Astrocyte (in vitro differentiated cells and primary cell): ENCODE measurements at regions not wholly inside any gene's neighbourhood (a gene's known extent, or its start where the extent isn't known, plus 50 kb on each side); places are given as distances from the start of the nearest gene placed in this dataset.

ENCODE experiments used
- DNase-seq: peaks from one replicate; pipeline ENCODE4 v3.0.0-alpha.2; 2010; ENCODE audit warnings: low read depth
- FAIRE-seq: peaks from 2 replicates; lab custom pipeline; 2011; peaks lifted over from hg19 to GRCh38; lab: Jason Lieb, UNC
- H2AFZ ChIP-seq: 2 replicates; pipeline ENCODE4 v1.6.0; 2012; ENCODE audit warnings: low read depth, low read length, inconsistent platforms
- H3K27ac ChIP-seq: 2 replicates; pipeline ENCODE4 v1.5.1; 2011; ENCODE audit warnings: low read depth, low read length, inconsistent platforms
- H3K27me3 ChIP-seq: 2 replicates; pipeline ENCODE4 v1.6.0; 2011; ENCODE audit warnings: low read length, inconsistent platforms; ENCODE audit not compliant: insufficient read depth
- H3K36me3 ChIP-seq: 2 replicates; pipeline ENCODE4 v1.5.1; 2011; ENCODE audit warnings: low read length, inconsistent platforms; ENCODE audit not compliant: insufficient read depth
- H3K4me1 ChIP-seq: 2 replicates; pipeline ENCODE4 v1.5.1; 2011; ENCODE audit warnings: low read length, inconsistent platforms; ENCODE audit not compliant: insufficient read depth
- H3K4me2 ChIP-seq: 2 replicates; pipeline ENCODE4 v1.6.0; 2012; ENCODE audit warnings: low read length, inconsistent platforms
- H3K4me3 ChIP-seq: 2 replicates; pipeline ENCODE4 v1.5.1; 2011; ENCODE audit warnings: low read depth, mild to moderate bottlenecking, low read length, inconsistent platforms; ENCODE audit not compliant: insufficient read depth
- H3K79me2 ChIP-seq: 2 replicates; pipeline ENCODE4 v1.6.0; 2012; ENCODE audit warnings: mild to moderate bottlenecking, low read length, inconsistent platforms; ENCODE audit not compliant: insufficient read depth
- H3K9ac ChIP-seq: 2 replicates; pipeline ENCODE4 v1.6.0; 2012; ENCODE audit warnings: mild to moderate bottlenecking, low read length, inconsistent platforms
- H3K9me3 ChIP-seq: 2 replicates; pipeline ENCODE4 v1.5.1; 2012; ENCODE audit warnings: low read depth, mild to moderate bottlenecking, low read length, inconsistent platforms; ENCODE audit not compliant: insufficient read depth
- H4K20me1 ChIP-seq: 2 replicates; pipeline ENCODE4 v1.6.0; 2012; ENCODE audit warnings: low read length, inconsistent platforms; ENCODE audit not compliant: insufficient read depth
- H3K27ac Mint-ChIP-seq: one replicate; pipeline ENCODE4 v1.8.0; 2021; ENCODE audit warnings: mild to moderate bottlenecking, mixed read lengths; ENCODE audit not compliant: unreplicated experiment
- H3K27me3 Mint-ChIP-seq: one replicate; pipeline ENCODE4 v1.8.0; 2021; ENCODE audit warnings: low read depth, mixed read lengths; ENCODE audit not compliant: unreplicated experiment
- H3K36me3 Mint-ChIP-seq: one replicate; pipeline ENCODE4 v1.8.0; 2021; ENCODE audit warnings: low read depth, mixed read lengths; ENCODE audit not compliant: unreplicated experiment
- H3K4me1 Mint-ChIP-seq: one replicate; pipeline ENCODE4 v1.8.0; 2021; ENCODE audit warnings: low read depth, mixed read lengths; ENCODE audit not compliant: unreplicated experiment
- H3K4me3 Mint-ChIP-seq: one replicate; pipeline ENCODE4 v1.8.0; 2021; ENCODE audit warnings: mild to moderate bottlenecking, moderate library complexity, mixed read lengths; ENCODE audit not compliant: unreplicated experiment
- H3K9me3 Mint-ChIP-seq: one replicate; pipeline ENCODE4 v1.8.0; 2021; ENCODE audit warnings: mild to moderate bottlenecking, mixed read lengths; ENCODE audit not compliant: unreplicated experiment
- CTCF ChIP-seq: IDR thresholded peaks from 2 replicates; pipeline ENCODE4 v1.5.1; 2011; ENCODE audit warnings: low read depth, mild to moderate bottlenecking, inconsistent platforms, low read length, moderate library complexity; ENCODE audit not compliant: insufficient read depth
- EZH2 ChIP-seq: IDR thresholded peaks from 2 replicates; pipeline ENCODE4 v1.6.1; 2012; ENCODE audit warnings: mild to moderate bottlenecking, low read length, inconsistent platforms; ENCODE audit not compliant: insufficient read depth

GRCh38 chr14:21985081-21985480 is 311.5 kb upstream of the OR4E1 start:
- peaks cover 3% of the 10 kb centered on the region for H3K4me1 Mint-ChIP-seq
- FAIRE-seq (no peak), DNase-seq (no peak)
- H3K4me1 ChIP-seq: no peaks in the 10 kb centered on the region
- H3K27ac Mint-ChIP-seq: no peak overlapping the region
- no peak overlapping the region for H3K4me3 ChIP-seq
- H3K36me3 ChIP-seq: no peaks in the 10 kb centered on the region
- no peaks in the 10 kb centered on the region for H3K27me3 Mint-ChIP-seq
- H3K79me2 ChIP-seq: no peaks in the 10 kb centered on the region
- TF ChIP-seq EZH2: no peak
- no peak for TF ChIP-seq CTCF
- no peaks in the 10 kb centered on the region for H3K27me3 ChIP-seq
- no peak overlapping the region for H3K4me3 Mint-ChIP-seq
- no peaks in the 10 kb centered on the region for H4K20me1 ChIP-seq
- peaks cover 2% of the 10 kb centered on the region for H3K9me3 Mint-ChIP-seq
- H2AFZ ChIP-seq: no peak overlapping the region
- H3K9ac ChIP-seq: no peak overlapping the region
- H3K27ac ChIP-seq: no peak overlapping the region
- H3K4me2 ChIP-seq: no peak overlapping the region
- H3K36me3 Mint-ChIP-seq: no peaks in the 10 kb centered on the region
- H3K9me3 ChIP-seq: no peaks in the 10 kb centered on the region

- Mint-ChIP-seq H3K4me3 (no peak overlapping the region), H3K27me3 (peaks cover 16% of the 10 kb centered on the region), H3K9me3 (peaks cover 2% of the 10 kb centered on the region), H3K27ac (no peak overlapping the region), H3K4me1 (no peaks in the 10 kb centered on the region), H3K36me3 (no peaks in the 10 kb centered on the region)
- Histone ChIP-seq H3K27ac (no peak overlapping the region), H3K9ac (no peak overlapping the region), H3K36me3 (no peaks in the 10 kb centered on the region), H3K79me2 (no peaks in the 10 kb centered on the region), H3K4me2 (no peak overlapping the region), H4K20me1 (no peaks in the 10 kb centered on the region), H3K27me3 (no peaks in the 10 kb centered on the region), H2AFZ (no peak overlapping the region), H3K4me3 (no peak overlapping the region), H3K4me1 (no peaks in the 10 kb centered on the region), H3K9me3 (no peaks in the 10 kb centered on the region)
- no peak for FAIRE-seq
- no peak for TF ChIP-seq CTCF
- no peak for TF ChIP-seq EZH2
- no peak for DNase-seq
Observed at GRCh38 chr14:21978999-21979314, 305.3 kb upstream of the OR4E1 start.

- Histone ChIP-seq H3K4me3 (no peak overlapping the region), H3K4me1 (no peaks in the 10 kb centered on the region), H3K4me2 (no peak overlapping the region), H4K20me1 (no peaks in the 10 kb centered on the region), H3K36me3 (no peaks in the 10 kb centered on the region), H3K27ac (no peak overlapping the region), H3K9ac (no peak overlapping the region), H3K27me3 (no peaks in the 10 kb centered on the region), H2AFZ (no peak overlapping the region), H3K9me3 (no peaks in the 10 kb centered on the region), H3K79me2 (no peaks in the 10 kb centered on the region)
- TF ChIP-seq EZH2: no peak
- TF ChIP-seq CTCF: peak; percentile 51
- no peaks in the 10 kb centered on the region for H3K4me1 Mint-ChIP-seq
- DNase-seq (no peak), FAIRE-seq (no peak)
- H3K27ac Mint-ChIP-seq: no peak overlapping the region
- H3K4me3 Mint-ChIP-seq: no peak overlapping the region
- H3K36me3 Mint-ChIP-seq: no peaks in the 10 kb centered on the region
- peaks cover 16% of the 10 kb centered on the region for H3K27me3 Mint-ChIP-seq
- peaks cover 2% of the 10 kb centered on the region for H3K9me3 Mint-ChIP-seq
Observed at GRCh38 chr14:21978184-21978998, 304.8 kb upstream of the OR4E1 start.
